ENCODE measurements at regions not wholly inside any gene's neighbourhood (a gene's known extent, or its start where the extent isn't known, plus 50 kb on each side); places are given as distances from the start of the nearest gene placed in this dataset.

DNA sequence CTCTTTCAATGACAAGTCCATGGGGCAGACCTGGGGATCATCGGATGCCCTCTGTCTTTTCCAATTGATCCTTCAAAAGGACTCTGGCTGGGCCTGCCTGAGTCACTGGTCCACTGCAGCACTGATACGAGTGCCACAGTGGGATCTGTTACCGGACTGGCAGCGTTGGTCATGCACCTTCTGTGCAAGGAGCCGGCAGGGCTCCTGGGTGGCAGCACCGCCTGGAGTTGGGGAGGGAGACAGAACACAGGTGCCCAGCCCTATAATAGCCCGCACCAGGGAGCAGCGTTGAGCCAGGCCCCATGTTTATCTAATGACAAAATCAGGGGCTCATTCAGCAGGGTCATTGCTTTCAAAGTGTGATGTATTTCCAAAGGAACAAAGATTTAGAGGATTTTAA is 64.2 kb upstream of the NXT1 start:
- ATAC-seq (no peak), DNase-seq (ENCODE audit: low read depth, low spot score) (no peak), FAIRE-seq (no peak)
- no peak overlapping the region for H3K27ac ChIP-seq (ENCODE audit: control insufficient read depth, insufficient read depth)
- RAD21 ChIA-PET (ENCODE audit: unreplicated experiment): no interaction called here
- H3K79me2 ChIP-seq (ENCODE audit: control insufficient read depth, insufficient read depth, low read length): no peaks in the 10 kb centered on the region
- no peak overlapping the region for H2AFZ ChIP-seq (ENCODE audit: control insufficient read depth, low read depth, low read length)
- H4K20me1 ChIP-seq (ENCODE audit: control insufficient read depth, insufficient read depth): no peaks in the 10 kb centered on the region
- CTCF ChIA-PET: no interaction called here
- TF ChIP-seq SRF (IDR thresholded peaks at IDR 0.05; ENCODE audit: low read depth in 2 of 2, low read length in 2 of 2): no peak
- no peak for TF ChIP-seq SMAD5 (IDR thresholded peaks at IDR 0.05; ENCODE audit: low read depth)
- no peak for TF ChIP-seq WRNIP1 (IDR thresholded peaks at IDR 0.05; ENCODE audit: borderline replicate concordance, low read depth, low read length)
- TF ChIP-seq MEF2A (IDR thresholded peaks at IDR 0.05; ENCODE audit: insufficient read depth, low read depth, low read length): no peak
- TF ChIP-seq ZBTB11 (CRISPR knock-in tag; IDR thresholded peaks at IDR 0.05): no peak
- TF ChIP-seq JUND (IDR thresholded peaks at IDR 0.05; ENCODE audit: low read depth, low read length): no peak
- no peak for TF ChIP-seq KAT2A (conservative IDR thresholded peaks at IDR 0.05; ENCODE audit: control insufficient read depth, low read depth, low read length)
- TF ChIP-seq CBFB (IDR thresholded peaks at IDR 0.05; ENCODE audit: low read depth): no peak
- TF ChIP-seq SP1 (IDR thresholded peaks at IDR 0.05; ENCODE audit: low read depth, low read length): no peak
- no peak for TF ChIP-seq MYB (IDR thresholded peaks at IDR 0.05; ENCODE audit: borderline replicate concordance, low read depth, low read length)
- TF ChIP-seq BMI1 (IDR thresholded peaks at IDR 0.05; ENCODE audit: borderline replicate concordance): no peak
- no peak for TF ChIP-seq CREB1 (IDR thresholded peaks at IDR 0.05; ENCODE audit: low read depth)
- TF ChIP-seq TCF3 (IDR thresholded peaks at IDR 0.05; ENCODE audit: borderline replicate concordance, insufficient read depth, low read depth, low read length): no peak
- no peak for TF ChIP-seq HDGF (IDR thresholded peaks at IDR 0.05)
- TF ChIP-seq MTA2 (IDR thresholded peaks at IDR 0.05; ENCODE audit: low read depth): no peak
- no peak for TF ChIP-seq PAX5 (IDR thresholded peaks at IDR 0.05; ENCODE audit: borderline replicate concordance, low read depth, low read length)
- TF ChIP-seq CBX5 (IDR thresholded peaks at IDR 0.05; ENCODE audit: low read depth): no peak
- no peak for TF ChIP-seq GATAD2B (conservative IDR thresholded peaks at IDR 0.05; ENCODE audit: low read depth)
- TF ChIP-seq, protein P1, sequence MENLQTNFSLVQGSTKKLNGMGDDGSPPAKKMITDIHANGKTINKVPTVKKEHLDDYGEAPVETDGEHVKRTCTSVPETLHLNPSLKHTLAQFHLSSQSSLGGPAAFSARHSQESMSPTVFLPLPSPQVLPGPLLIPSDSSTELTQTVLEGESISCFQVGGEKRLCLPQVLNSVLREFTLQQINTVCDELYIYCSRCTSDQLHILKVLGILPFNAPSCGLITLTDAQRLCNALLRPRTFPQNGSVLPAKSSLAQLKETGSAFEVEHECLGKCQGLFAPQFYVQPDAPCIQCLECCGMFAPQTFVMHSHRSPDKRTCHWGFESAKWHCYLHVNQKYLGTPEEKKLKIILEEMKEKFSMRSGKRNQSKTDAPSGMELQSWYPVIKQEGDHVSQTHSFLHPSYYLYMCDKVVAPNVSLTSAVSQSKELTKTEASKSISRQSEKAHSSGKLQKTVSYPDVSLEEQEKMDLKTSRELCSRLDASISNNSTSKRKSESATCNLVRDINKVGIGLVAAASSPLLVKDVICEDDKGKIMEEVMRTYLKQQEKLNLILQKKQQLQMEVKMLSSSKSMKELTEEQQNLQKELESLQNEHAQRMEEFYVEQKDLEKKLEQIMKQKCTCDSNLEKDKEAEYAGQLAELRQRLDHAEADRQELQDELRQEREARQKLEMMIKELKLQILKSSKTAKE (IDR thresholded peaks at IDR 0.05; ENCODE audit: low read depth, poor library complexity, severe bottlenecking): no peak
- no peak overlapping the region for H3K4me3 ChIP-seq
- intact Hi-C loops (cut with micrococcal nuclease; ENCODE audit: unreplicated experiment) (no loop called here), in situ Hi-C loops (cut with MboI) (no loop called here)
- no peaks in the 10 kb centered on the region for H3K4me1 ChIP-seq (ENCODE audit: control insufficient read depth, insufficient read depth, low read length)
- H3K36me3 ChIP-seq (ENCODE audit: control insufficient read depth in 2 of 2, insufficient read depth in 2 of 2, low read length in 1 of 2): no peaks in the 10 kb centered on the region
- no peak overlapping the region for H3K9ac ChIP-seq (ENCODE audit: control insufficient read depth, insufficient read depth, low read length)
- SMC1A ChIA-PET (ENCODE audit: uncharacterized antibody, unreplicated experiment): no interaction called here
- no TSS peak for BruUV-seq (replicated peaks)
- 38% methylated on average over 8 of the region's 8 CpGs for WGBS (ENCODE audit: insufficient coverage, insufficient replicate concordance, low lambda C conversion rate, missing lambda C conversion rate)
- POLR2A ChIA-PET: no interaction called here
- no peak overlapping the region for H3K4me2 ChIP-seq (ENCODE audit: control insufficient read depth, insufficient read depth)
- no peaks in the 10 kb centered on the region for H3K9me3 ChIP-seq (replicated peaks; ENCODE audit: control insufficient read depth, insufficient read depth, low read length)
- H3K27me3 ChIP-seq (replicated peaks in 1 of 2; ENCODE audit: control insufficient read depth in 2 of 2, insufficient read depth in 2 of 2, low read length in 1 of 2): no peaks in the 10 kb centered on the region; a peak in 1 of 4 replicates

All from GM12878 (cell line).